ENCODE measurements at regions not wholly inside any gene's neighbourhood (a gene's known extent, or its start where the extent isn't known, plus 50 kb on each side); places are given as distances from the start of the nearest gene placed in this dataset.

DNA sequence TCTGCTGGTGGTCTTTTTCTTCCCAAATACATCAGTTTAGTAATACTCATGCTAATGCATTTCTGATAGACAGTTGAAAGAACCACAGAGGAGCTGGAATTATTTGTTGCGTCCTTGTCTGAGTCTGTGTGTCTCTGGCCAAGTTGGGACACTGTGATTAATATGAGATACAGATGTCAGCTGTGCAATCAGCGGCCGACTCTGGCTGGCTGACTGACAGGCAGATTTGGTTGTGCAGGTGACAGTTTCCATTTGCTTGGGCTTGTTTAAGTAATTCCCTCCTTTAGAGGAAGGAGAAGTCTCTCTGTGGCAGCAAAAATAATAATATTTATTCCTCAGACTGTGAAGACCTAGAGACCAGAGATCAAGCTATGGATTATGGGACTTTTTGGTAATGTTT, 176.2 kb upstream of the CHRM2 start:
- TF ChIP-seq, protein P1, sequence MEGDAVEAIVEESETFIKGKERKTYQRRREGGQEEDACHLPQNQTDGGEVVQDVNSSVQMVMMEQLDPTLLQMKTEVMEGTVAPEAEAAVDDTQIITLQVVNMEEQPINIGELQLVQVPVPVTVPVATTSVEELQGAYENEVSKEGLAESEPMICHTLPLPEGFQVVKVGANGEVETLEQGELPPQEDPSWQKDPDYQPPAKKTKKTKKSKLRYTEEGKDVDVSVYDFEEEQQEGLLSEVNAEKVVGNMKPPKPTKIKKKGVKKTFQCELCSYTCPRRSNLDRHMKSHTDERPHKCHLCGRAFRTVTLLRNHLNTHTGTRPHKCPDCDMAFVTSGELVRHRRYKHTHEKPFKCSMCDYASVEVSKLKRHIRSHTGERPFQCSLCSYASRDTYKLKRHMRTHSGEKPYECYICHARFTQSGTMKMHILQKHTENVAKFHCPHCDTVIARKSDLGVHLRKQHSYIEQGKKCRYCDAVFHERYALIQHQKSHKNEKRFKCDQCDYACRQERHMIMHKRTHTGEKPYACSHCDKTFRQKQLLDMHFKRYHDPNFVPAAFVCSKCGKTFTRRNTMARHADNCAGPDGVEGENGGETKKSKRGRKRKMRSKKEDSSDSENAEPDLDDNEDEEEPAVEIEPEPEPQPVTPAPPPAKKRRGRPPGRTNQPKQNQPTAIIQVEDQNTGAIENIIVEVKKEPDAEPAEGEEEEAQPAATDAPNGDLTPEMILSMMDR (conservative IDR thresholded peaks at IDR 0.05; ENCODE audit: low read depth, low read length) = no peak
- no peak for TF ChIP-seq EZH2phosphoT487 (IDR thresholded peaks at IDR 0.05; ENCODE audit: borderline replicate concordance, low read length)
- TF ChIP-seq EZH2 (IDR thresholded peaks at IDR 0.05; ENCODE audit: low read length, unreplicated experiment) = no peak
